HEK293T (cell line): ENCODE measurements at regions not wholly inside any gene's neighbourhood (a gene's known extent, or its start where the extent isn't known, plus 50 kb on each side); places are given as distances from the start of the nearest gene placed in this dataset.

ENCODE experiments used
- FOXA1 ChIP-seq: fragments of 450-650 bp; IDR thresholded peaks from 2 replicates; pipeline ENCODE4 v1.6.1; 2016; ENCODE audit warnings: mild to moderate bottlenecking
- FOXK2 ChIP-seq: fragments of 450-650 bp; IDR thresholded peaks from 2 replicates; pipeline ENCODE4 v1.6.1; 2016; ENCODE audit warnings: mild to moderate bottlenecking
- HDGF ChIP-seq: fragments of 450-650 bp; IDR thresholded peaks from 2 replicates; pipeline ENCODE4 v1.6.1; 2017; ENCODE audit warnings: antibody characterized with exemption, borderline replicate concordance
- L3MBTL2 ChIP-seq: fragments of 450-650 bp; conservative IDR thresholded peaks from 2 replicates; pipeline ENCODE4 v1.6.1; 2016; ENCODE audit warnings: mild to moderate bottlenecking

- no peak for TF ChIP-seq FOXA1
- no peak for TF ChIP-seq L3MBTL2
- TF ChIP-seq FOXK2: no peak
- TF ChIP-seq HDGF: no peak
Observed at GRCh38 chr5:18179579-18179978, 545.3 kb downstream of the TAF11L14 start.
